Fibroblast of peridontal ligament (primary cell): ENCODE measurements at regions not wholly inside any gene's neighbourhood (a gene's known extent, or its start where the extent isn't known, plus 50 kb on each side); places are given as distances from the start of the nearest gene placed in this dataset.
A peak's percentile ranks its signal among the peaks of the same experiment; 100 is the strongest.
"Not testable (repeated sequence)": the region's sequence is repeated elsewhere in the genome, so short reads cannot be mapped to it uniquely, and the experiment has no call there.

Experiments
- DNase-seq: peaks from one replicate; pipeline ENCODE4 v3.0.0-alpha.2; 2010; ENCODE audit errors: extremely low read depth

GRCh38 chr12:30345744-30346471, 349.8 kb downstream of the IPO8 start:
- DNase-seq = no peak

GRCh38 chr12:30330565-30330964, 365.1 kb downstream of the IPO8 start:
- no peak for DNase-seq

DNA sequence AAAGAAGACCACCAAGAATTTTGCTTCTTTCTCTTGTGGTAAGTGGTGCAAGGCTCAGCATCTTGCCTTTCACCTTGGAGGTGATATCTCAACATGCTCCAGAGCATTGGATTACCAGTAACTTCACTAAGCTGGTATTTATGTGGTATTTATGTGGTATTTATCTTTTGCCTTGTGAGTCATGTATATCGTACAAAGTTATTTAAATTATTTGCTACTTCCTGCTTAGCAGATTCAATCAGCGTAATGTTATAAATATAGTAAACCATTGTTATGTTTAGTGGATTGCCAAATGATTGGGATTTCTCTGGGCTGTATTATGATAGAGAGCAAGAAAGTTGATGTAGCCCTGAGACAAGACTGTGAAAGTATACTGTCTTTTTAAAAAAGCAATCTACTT, 366.4 kb downstream of the IPO8 start:
- DNase-seq = peak; percentile 5

DNA sequence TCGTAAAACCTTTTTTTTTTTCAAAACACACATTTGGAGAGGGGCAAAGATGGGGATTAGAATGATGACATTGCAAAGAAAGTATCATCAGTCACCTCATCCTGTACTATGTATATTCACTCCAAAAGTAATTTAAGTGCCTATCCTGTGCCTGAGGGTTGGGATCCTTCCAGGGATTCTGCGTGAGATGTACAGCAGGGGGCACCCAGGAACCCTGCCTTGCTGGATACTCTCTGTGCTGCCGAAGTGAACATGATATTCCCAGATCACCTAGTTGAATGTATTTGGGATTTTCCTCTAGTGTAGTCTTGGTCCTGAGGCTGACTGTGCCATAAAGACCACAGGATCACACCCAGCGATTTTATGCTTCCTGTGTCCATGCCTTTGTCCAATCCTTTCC, 372.7 kb downstream of the IPO8 start:
- DNase-seq = no peak

DNA sequence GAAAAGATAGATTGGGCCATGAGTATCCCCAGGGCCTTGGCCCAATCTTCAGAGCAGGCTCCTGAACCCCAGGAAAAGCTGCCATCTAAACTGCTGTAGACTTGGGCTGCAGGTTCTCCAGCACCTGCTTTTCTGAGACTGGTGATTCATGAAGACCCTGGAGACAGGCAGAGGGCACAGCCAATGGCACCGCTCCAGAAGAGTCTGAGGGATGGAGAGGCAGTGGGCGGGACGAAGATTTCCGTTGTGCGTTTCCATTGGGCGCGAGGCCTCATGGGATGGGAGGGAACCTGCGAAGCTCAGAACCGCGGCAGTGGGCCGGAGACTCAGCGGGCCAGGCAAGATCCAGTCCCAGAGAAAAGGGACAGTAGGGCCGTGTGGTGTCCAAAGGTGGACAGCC, 375.1 kb downstream of the IPO8 start:
- DNase-seq = no peak

- DNase-seq = no peak
These were observed 381.1 kb downstream of the IPO8 start for GRCh38 chr12:30314506-30315100.

DNA sequence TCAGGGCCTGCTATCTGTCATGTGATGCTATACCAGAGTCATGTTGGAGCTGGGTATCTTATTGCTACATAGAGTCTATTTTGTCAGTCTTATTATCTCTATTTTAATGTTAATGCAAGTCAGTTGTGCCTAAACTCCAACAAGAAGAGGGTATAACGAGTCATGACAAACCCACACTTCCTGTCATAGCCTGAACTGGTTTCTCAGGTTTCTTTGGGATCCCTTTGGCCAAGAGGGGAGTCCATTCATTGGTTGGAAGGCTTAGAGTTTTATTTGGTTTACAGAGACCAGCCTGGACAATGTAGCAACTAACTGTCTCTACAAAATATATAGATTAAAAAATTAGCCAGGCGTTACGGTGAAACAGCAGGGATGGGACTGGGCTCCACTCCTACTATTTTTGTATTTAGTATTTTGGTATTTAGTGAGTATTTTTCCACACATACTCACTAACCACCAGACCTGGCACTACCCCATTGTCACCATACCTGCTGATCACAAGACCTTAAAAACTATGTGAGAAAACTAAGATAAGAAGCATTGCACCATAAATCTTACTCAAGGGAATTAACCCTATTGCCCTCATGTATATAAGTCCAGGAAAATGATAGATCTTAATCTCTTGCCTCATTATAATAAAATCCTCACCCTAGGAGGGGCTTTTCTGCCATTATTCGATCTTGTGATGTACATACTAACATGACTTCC, 387.5 kb downstream of the IPO8 start:
- no peak for DNase-seq

DNA sequence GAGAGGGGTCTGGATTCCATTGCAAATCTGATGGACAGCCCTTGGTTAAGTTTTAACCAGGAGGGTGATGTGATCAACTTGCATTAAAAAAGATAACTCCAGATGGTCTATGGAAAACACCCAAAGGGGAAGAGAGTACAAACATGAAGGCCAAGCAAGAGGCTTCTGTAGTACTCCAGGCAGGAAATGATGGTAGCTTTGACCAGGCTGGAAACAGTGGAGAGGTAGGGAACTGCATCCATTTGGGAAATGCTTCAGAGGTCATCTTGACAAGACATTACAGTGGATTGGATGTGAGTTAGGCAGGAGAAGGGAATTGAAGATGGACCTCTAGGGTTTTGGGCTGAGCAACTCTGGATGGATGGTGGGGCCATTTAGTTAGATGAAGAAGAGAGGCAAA, 391.1 kb downstream of the IPO8 start:
- DNase-seq = no peak

- no peak for DNase-seq
These were observed 394.4 kb downstream of the IPO8 start for GRCh38 chr12:30301291-30301690.

DNA sequence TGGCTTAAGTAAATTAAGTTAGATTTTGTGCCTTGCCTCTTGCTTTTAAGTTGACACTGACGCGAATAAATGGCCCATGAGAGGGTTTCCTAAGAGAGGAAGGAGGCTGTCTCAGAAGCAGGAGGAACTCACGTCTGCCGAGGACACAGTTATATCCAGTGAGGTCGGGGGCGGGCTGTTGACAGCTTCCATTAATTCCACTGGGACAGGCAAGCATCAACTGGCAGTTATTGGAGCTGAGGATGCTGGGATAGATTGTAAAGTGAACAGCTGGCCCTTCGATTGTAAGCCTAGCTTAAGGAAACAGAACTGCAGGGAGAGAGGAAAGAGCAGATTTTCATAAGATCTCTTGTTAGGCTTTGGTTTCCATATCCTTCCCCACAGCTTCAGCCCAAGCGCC, 399.2 kb downstream of the IPO8 start:
- no peak for DNase-seq

GRCh38 chr12:30286345-30286926, 409.2 kb downstream of the IPO8 start:
- peak; percentile 47 for DNase-seq

DNA sequence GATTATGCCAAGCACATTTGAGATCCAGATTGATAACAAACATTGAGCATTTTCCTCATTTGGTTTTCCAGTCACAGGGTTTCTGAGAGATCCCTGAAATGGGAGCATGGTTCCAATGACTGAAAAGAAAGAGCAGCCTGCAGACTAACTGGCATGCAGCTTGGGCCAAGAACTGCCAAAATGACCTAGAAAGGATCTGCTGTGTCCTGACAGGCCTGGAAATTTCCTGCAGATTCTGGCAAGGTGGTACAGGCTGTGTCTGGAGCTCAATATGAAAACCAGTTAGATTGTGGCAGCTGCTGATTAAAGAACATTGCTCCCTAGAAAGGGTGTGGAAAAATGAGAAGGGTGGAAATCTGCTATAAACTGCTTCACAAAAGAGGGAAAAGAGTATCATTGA, 417.3 kb downstream of the IPO8 start:
- no peak for DNase-seq

- DNase-seq = not testable (repeated sequence)
These were observed 423.2 kb downstream of the IPO8 start for GRCh38 chr12:30272515-30272914.

DNA sequence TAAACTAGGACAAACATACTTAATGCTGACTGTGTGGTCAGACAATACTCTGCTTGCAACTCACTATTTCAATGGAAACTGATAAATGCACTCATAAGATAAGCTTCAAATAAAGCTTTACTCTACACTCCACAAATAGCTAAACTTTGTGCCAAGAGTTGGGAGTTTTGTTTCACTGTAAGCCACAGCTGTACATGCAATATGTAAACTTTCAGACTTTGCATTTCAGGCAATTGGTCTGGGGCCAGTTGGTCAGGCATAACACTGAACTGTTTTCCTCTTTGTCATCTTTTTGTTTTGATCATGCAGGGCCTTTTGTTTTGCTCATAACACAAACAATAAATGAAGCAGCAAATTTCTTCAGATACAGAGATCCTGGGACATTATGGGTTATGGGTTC, 426.2 kb downstream of the IPO8 start:
- peak; percentile 3 for DNase-seq

GRCh38 chr12:30268041-30268440, 427.6 kb downstream of the IPO8 start:
- peak; percentile 2 for DNase-seq

GRCh38 chr12:30263434-30263833, 432.2 kb downstream of the IPO8 start:
- DNase-seq = no peak

GRCh38 chr12:30257618-30258017, 438.1 kb downstream of the IPO8 start:
- DNase-seq = no peak

GRCh38 chr12:30251546-30251945, 444.1 kb downstream of the IPO8 start:
- DNase-seq = no peak

- DNase-seq = no peak
These were observed 452.2 kb downstream of the IPO8 start for GRCh38 chr12:30243426-30243825.

- DNase-seq = no peak
These were observed 435.3 kb upstream of the TMTC1 start for GRCh38 chr12:30219047-30219446.

- no peak for DNase-seq
These were observed 434.3 kb upstream of the TMTC1 start for GRCh38 chr12:30218073-30218472.

DNA sequence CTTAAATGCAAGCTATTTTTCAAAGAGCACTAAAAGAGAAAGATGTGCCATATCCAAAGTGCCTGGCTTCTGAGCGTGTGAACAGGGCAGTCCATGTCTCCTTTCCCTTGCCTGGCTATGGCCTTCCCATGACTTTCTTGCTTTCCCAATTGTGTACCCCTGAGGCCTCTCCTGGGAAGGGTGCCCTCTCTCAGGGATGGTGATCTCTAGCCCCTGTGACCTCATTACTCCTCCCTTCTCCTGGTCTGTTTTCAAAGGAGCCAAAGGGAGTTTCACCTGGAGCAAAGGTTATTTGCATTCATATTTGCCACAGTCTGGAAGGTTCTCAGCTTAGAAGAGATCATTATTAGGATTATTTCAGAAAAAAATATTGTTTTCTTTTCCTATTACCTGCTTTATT, 429.4 kb upstream of the TMTC1 start:
- DNase-seq = no peak

DNA sequence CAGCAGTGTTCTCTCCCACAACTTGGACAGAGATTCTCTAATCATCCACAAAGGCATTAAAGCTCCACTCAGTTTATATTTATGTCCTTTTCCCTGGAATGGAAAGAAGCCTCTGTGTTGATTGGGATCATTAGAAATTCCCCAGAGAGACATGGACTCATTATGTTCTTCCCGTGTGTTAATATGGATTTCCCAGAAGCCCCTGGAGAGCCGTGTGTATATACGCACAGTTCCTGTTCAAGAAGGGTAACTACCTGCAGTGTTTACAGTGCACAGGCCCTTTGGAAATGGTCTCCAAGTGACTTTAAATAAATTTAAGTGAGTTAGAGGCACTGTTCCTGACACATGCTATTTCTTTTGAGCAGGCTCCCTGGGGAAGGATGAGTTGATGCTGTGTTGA, 428.0 kb upstream of the TMTC1 start:
- DNase-seq = no peak
